ENCODE measurements at regions not wholly inside any gene's neighbourhood (a gene's known extent, or its start where the extent isn't known, plus 50 kb on each side); places are given as distances from the start of the nearest gene placed in this dataset.
A peak's percentile ranks its signal among the peaks of the same experiment; 100 is the strongest.
"Not testable (repeated sequence)": the region's sequence is repeated elsewhere in the genome, so short reads cannot be mapped to it uniquely, and the experiment has no call there.

GRCh38 chr6:19204445-19204844 lies 632.7 kb upstream of the ID4 start:
- no peak for DNase-seq (ENCODE audit: low read depth in 2 of 3, low spot score in 2 of 3)

GRCh38 chr6:19205076-19205475 lies 632.1 kb upstream of the ID4 start:
- DNase-seq (ENCODE audit: low read depth in 2 of 3, low spot score in 2 of 3): no peak

- DNase-seq (ENCODE audit: low read depth in 2 of 3, low spot score in 2 of 3): no peak
Observed at GRCh38 chr6:19209202-19209601, 628.0 kb upstream of the ID4 start.

- DNase-seq (ENCODE audit: low read depth in 2 of 3, low spot score in 2 of 3): peak in 2 of 3 donors; percentile 14 to 28
Observed at GRCh38 chr6:19210849-19211590, 626.1 kb upstream of the ID4 start.

GRCh38 chr6:19214231-19214630 lies 622.9 kb upstream of the ID4 start:
- DNase-seq (ENCODE audit: low read depth in 2 of 3, low spot score in 2 of 3): no peak

GRCh38 chr6:19219931-19220330 lies 617.2 kb upstream of the ID4 start:
- DNase-seq (ENCODE audit: low read depth in 2 of 3, low spot score in 2 of 3): no peak

GRCh38 chr6:19231878-19232561 lies 605.1 kb upstream of the ID4 start:
- DNase-seq (ENCODE audit: low read depth in 2 of 3, low spot score in 2 of 3): no peak

- no peak for DNase-seq (ENCODE audit: low read depth in 2 of 3, low spot score in 2 of 3)
Observed at GRCh38 chr6:19245656-19246055, 591.5 kb upstream of the ID4 start.

GRCh38 chr6:19247181-19247580 lies 590.0 kb upstream of the ID4 start:
- not testable (repeated sequence) for DNase-seq (ENCODE audit: low read depth in 2 of 3, low spot score in 2 of 3)

GRCh38 chr6:19256123-19256522 lies 581.0 kb upstream of the ID4 start:
- not testable (repeated sequence) for DNase-seq (ENCODE audit: low read depth in 2 of 3, low spot score in 2 of 3)

- DNase-seq (ENCODE audit: low read depth in 2 of 3, low spot score in 2 of 3): no peak
Observed at GRCh38 chr6:19261642-19262041, 575.5 kb upstream of the ID4 start.

GRCh38 chr6:19268117-19268516 lies 569.1 kb upstream of the ID4 start:
- no peak for DNase-seq (ENCODE audit: low read depth in 2 of 3, low spot score in 2 of 3)

- no peak for DNase-seq (ENCODE audit: low read depth in 2 of 3, low spot score in 2 of 3)
Observed at GRCh38 chr6:19268718-19269117, 568.5 kb upstream of the ID4 start.

- DNase-seq (ENCODE audit: low read depth in 2 of 3, low spot score in 2 of 3): no peak
Observed at GRCh38 chr6:19269341-19269898, 567.8 kb upstream of the ID4 start.

- no peak for DNase-seq (ENCODE audit: low read depth in 2 of 3, low spot score in 2 of 3)
Observed at GRCh38 chr6:19270616-19271015, 566.6 kb upstream of the ID4 start.

GRCh38 chr6:19279273-19279684 lies 557.9 kb upstream of the ID4 start:
- DNase-seq (ENCODE audit: low read depth in 2 of 3, low spot score in 2 of 3): no peak

GRCh38 chr6:19287928-19288327 lies 549.2 kb upstream of the ID4 start:
- DNase-seq (ENCODE audit: low read depth in 2 of 3, low spot score in 2 of 3): no peak

- no peak for DNase-seq (ENCODE audit: low read depth in 2 of 3, low spot score in 2 of 3)
Observed at GRCh38 chr6:19289457-19289856, 547.7 kb upstream of the ID4 start.

- DNase-seq (ENCODE audit: low read depth in 2 of 3, low spot score in 2 of 3): no peak
Observed at GRCh38 chr6:19297880-19298279, 539.3 kb upstream of the ID4 start.

- no peak for DNase-seq (ENCODE audit: low read depth in 2 of 3, low spot score in 2 of 3)
Observed at GRCh38 chr6:19298421-19298820, 538.7 kb upstream of the ID4 start.

GRCh38 chr6:19299129-19299528 lies 538.0 kb upstream of the ID4 start:
- no peak for DNase-seq (ENCODE audit: low read depth in 2 of 3, low spot score in 2 of 3)

GRCh38 chr6:19301980-19302379 lies 535.2 kb upstream of the ID4 start:
- no peak for DNase-seq (ENCODE audit: low read depth in 2 of 3, low spot score in 2 of 3)

Data from hematopoietic multipotent progenitor cell (in vitro differentiated cells).